Ishikawa (cell line): ENCODE measurements at regions not wholly inside any gene's neighbourhood (a gene's known extent, or its start where the extent isn't known, plus 50 kb on each side); places are given as distances from the start of the nearest gene placed in this dataset.

ENCODE experiments used
- CEBPB ChIP-seq: IDR thresholded peaks from 2 replicates; pipeline ENCODE4 v1.6.1; 2012
- CREB1 ChIP-seq: IDR thresholded peaks from 2 replicates; pipeline ENCODE4 v1.6.1; 2012; ENCODE audit warnings: low read depth
- EGR1 ChIP-seq: IDR thresholded peaks from 2 replicates; pipeline ENCODE4 v1.6.1; 2012
- EP300 ChIP-seq: IDR thresholded peaks from 2 replicates; pipeline ENCODE4 v1.6.1; 2012; ENCODE audit warnings: borderline replicate concordance
- FOXM1 ChIP-seq: IDR thresholded peaks from 2 replicates; pipeline ENCODE4 v1.6.1; 2012; ENCODE audit warnings: low read depth, borderline replicate concordance
- MAX ChIP-seq: IDR thresholded peaks from 2 replicates; pipeline ENCODE4 v1.6.1; 2012
- NFIC ChIP-seq: IDR thresholded peaks from 2 replicates; pipeline ENCODE4 v1.6.1; 2012
- RAD21 ChIP-seq: IDR thresholded peaks from 2 replicates; pipeline ENCODE4 v1.6.1; 2012; ENCODE audit warnings: low read depth
- REST ChIP-seq: IDR thresholded peaks from 2 replicates; pipeline ENCODE4 v1.6.1; 2012; ENCODE audit warnings: low read depth, mild to moderate bottlenecking
- TAF1 ChIP-seq: IDR thresholded peaks from 2 replicates; pipeline ENCODE4 v1.6.1; 2012; ENCODE audit warnings: low read depth, mild to moderate bottlenecking
- TCF12 ChIP-seq: IDR thresholded peaks from 2 replicates; pipeline ENCODE4 v1.6.1; 2012; ENCODE audit warnings: low read depth
- TEAD4 ChIP-seq: IDR thresholded peaks from 2 replicates; pipeline ENCODE4 v1.6.1; 2012
- USF1 ChIP-seq: IDR thresholded peaks from 2 replicates; pipeline ENCODE4 v1.6.1; 2012
- YY1 ChIP-seq: IDR thresholded peaks from 2 replicates; pipeline ENCODE4 v1.6.1; 2012; ENCODE audit warnings: low read depth
- ZBTB7A ChIP-seq: IDR thresholded peaks from 2 replicates; pipeline ENCODE4 v1.6.1; 2012; ENCODE audit warnings: low read depth

- TF ChIP-seq RAD21 (no peak), USF1 (no peak)
These were observed 384.4 kb downstream of the EIPR1 start for GRCh38 chr2:2993172-2993692.

- TF ChIP-seq YY1 (no peak), FOXM1 (no peak)
These were observed 385.0 kb downstream of the EIPR1 start for GRCh38 chr2:2992634-2993033.

GRCh38 chr2:2985020-2985419, 392.6 kb downstream of the EIPR1 start:
- TF ChIP-seq YY1 (no peak), TCF12 (no peak), EGR1 (no peak), CREB1 (no peak), ZBTB7A (no peak), USF1 (no peak), TEAD4 (no peak), NFIC (no peak), EP300 (no peak)

GRCh38 chr2:2981000-2981399, 396.6 kb downstream of the EIPR1 start:
- no peak for TF ChIP-seq CREB1
- TF ChIP-seq MAX = no peak
- TF ChIP-seq EP300 = no peak
- TF ChIP-seq USF1 = no peak
- TF ChIP-seq ZBTB7A = no peak
- TF ChIP-seq EGR1 = no peak
- no peak for TF ChIP-seq TAF1
- TF ChIP-seq FOXM1 = no peak
- no peak for TF ChIP-seq YY1

GRCh38 chr2:2974982-2975381, 402.6 kb downstream of the EIPR1 start:
- TF ChIP-seq TEAD4 = no peak
- no peak for TF ChIP-seq CEBPB
- TF ChIP-seq USF1 = no peak
- TF ChIP-seq EGR1 = no peak
- TF ChIP-seq TAF1 = no peak
- no peak for TF ChIP-seq REST
- TF ChIP-seq FOXM1 = no peak
- no peak for TF ChIP-seq YY1
- TF ChIP-seq RAD21 = no peak

GRCh38 chr2:2960441-2961133, 417.0 kb downstream of the EIPR1 start:
- TF ChIP-seq MAX = peak; percentile 23; the same call in 1 of the 2 replicates
- peak; percentile 89 for TF ChIP-seq TEAD4
- TF ChIP-seq REST = no peak
- peak; percentile 48; the same call in 1 of the 2 replicates for TF ChIP-seq EP300
- peak; percentile 76 for TF ChIP-seq NFIC
- TF ChIP-seq TCF12 = peak; percentile 90
